ENCODE measurements at regions not wholly inside any gene's neighbourhood (a gene's known extent, or its start where the extent isn't known, plus 50 kb on each side); places are given as distances from the start of the nearest gene placed in this dataset.

GRCh38 chr2:8267048-8267447, 414.8 kb upstream of the ID2 start:
- no peak for DNase-seq

GRCh38 chr2:8267721-8268120, 414.1 kb upstream of the ID2 start:
- DNase-seq = no peak

- DNase-seq = no peak
These were observed 413.6 kb upstream of the ID2 start for GRCh38 chr2:8268172-8268783.

GRCh38 chr2:8270699-8271098, 411.2 kb upstream of the ID2 start:
- no peak for DNase-seq

- DNase-seq = no peak
These were observed 410.4 kb upstream of the ID2 start for GRCh38 chr2:8271461-8271860.

- DNase-seq = no peak
These were observed 405.8 kb upstream of the ID2 start for GRCh38 chr2:8276026-8276425.

GRCh38 chr2:8277921-8278571, 403.8 kb upstream of the ID2 start:
- DNase-seq = peak; percentile 23

- DNase-seq = no peak
These were observed 403.0 kb upstream of the ID2 start for GRCh38 chr2:8278709-8279354.

GRCh38 chr2:8279506-8279905, 402.4 kb upstream of the ID2 start:
- DNase-seq = no peak

- DNase-seq = no peak
These were observed 400.6 kb upstream of the ID2 start for GRCh38 chr2:8281234-8281633.

GRCh38 chr2:8281950-8282857, 399.7 kb upstream of the ID2 start:
- DNase-seq = no peak

GRCh38 chr2:8282858-8283252, 399.0 kb upstream of the ID2 start:
- no peak for DNase-seq

GRCh38 chr2:8285081-8285480, 396.8 kb upstream of the ID2 start:
- DNase-seq = no peak

- DNase-seq = no peak
These were observed 396.0 kb upstream of the ID2 start for GRCh38 chr2:8285898-8286297.

GRCh38 chr2:8288206-8288605, 393.6 kb upstream of the ID2 start:
- no peak for DNase-seq

- no peak for DNase-seq
These were observed 392.7 kb upstream of the ID2 start for GRCh38 chr2:8289111-8289510.

- no peak for DNase-seq
These were observed 391.0 kb upstream of the ID2 start for GRCh38 chr2:8290771-8291352.

- DNase-seq = no peak
These were observed 385.6 kb upstream of the ID2 start for GRCh38 chr2:8296306-8296705.

GRCh38 chr2:8297376-8298231, 384.3 kb upstream of the ID2 start:
- DNase-seq = no peak

GRCh38 chr2:8298783-8299182, 383.1 kb upstream of the ID2 start:
- DNase-seq = no peak

GRCh38 chr2:8300216-8300615, 381.6 kb upstream of the ID2 start:
- no peak for DNase-seq

- no peak for DNase-seq
These were observed 381.0 kb upstream of the ID2 start for GRCh38 chr2:8300905-8301304.
